Loucy (cell line): ENCODE measurements at regions not wholly inside any gene's neighbourhood (a gene's known extent, or its start where the extent isn't known, plus 50 kb on each side); places are given as distances from the start of the nearest gene placed in this dataset.

Experiments used
- H2AFZ ChIP-seq: fragments of 200-600 bp; sonication (generic); 2 replicates; pipeline ENCODE4 v1.6.0; 2016; ENCODE audit warnings: antibody characterized with exemption, mild to moderate bottlenecking, low read length, moderate library complexity
- H3F3A ChIP-seq: fragments of 200-600 bp; 2 replicates; pipeline ENCODE4 v1.6.0; 2016; ENCODE audit warnings: antibody characterized with exemption, low read depth, mild to moderate bottlenecking
- H3K27me3 ChIP-seq: fragments of 200-600 bp; sonication (generic); 2 replicates; pipeline ENCODE4 v1.6.1; 2014; ENCODE audit warnings: low read length, mild to moderate bottlenecking; ENCODE audit not compliant: insufficient read depth, poor library complexity, severe bottlenecking
- H3K36me3 ChIP-seq: fragments of 200-600 bp; sonication (generic); 2 replicates; pipeline ENCODE4 v1.6.1; 2016; ENCODE audit warnings: low read length; ENCODE audit not compliant: insufficient read depth
- H3K4me1 ChIP-seq: fragments of 200-600 bp; sonication (generic); 2 replicates; pipeline ENCODE4 v1.5.1; 2014; ENCODE audit warnings: low read length, mild to moderate bottlenecking; ENCODE audit not compliant: insufficient read depth, poor library complexity, severe bottlenecking
- H3K4me2 ChIP-seq: fragments of 200-600 bp; sonication (generic); 2 replicates; pipeline ENCODE4 v1.6.0; 2014; ENCODE audit warnings: antibody characterized with exemption, low read length, low read depth, mild to moderate bottlenecking; ENCODE audit not compliant: poor library complexity, severe bottlenecking
- H3K4me3 ChIP-seq: fragments of 200-600 bp; sonication (generic); 2 replicates; pipeline ENCODE4 v1.5.1; 2014; ENCODE audit warnings: low read length, mild to moderate bottlenecking, mixed read lengths; ENCODE audit not compliant: poor library complexity, severe bottlenecking
- H3K79me2 ChIP-seq: fragments of 200-600 bp; sonication (generic); 2 replicates; pipeline ENCODE4 v1.6.1; 2014; ENCODE audit warnings: low read length; ENCODE audit not compliant: insufficient read depth
- H3K9ac ChIP-seq: fragments of 200-600 bp; sonication (generic); 2 replicates; pipeline ENCODE4 v1.6.0; 2014; ENCODE audit warnings: mild to moderate bottlenecking, low read depth, low read length, moderate library complexity; ENCODE audit not compliant: poor library complexity, severe bottlenecking
- H3K9me2 ChIP-seq: fragments of 200-600 bp; sonication (generic); replicated peaks from 2 replicates; pipeline ENCODE4 v1.6.1; 2016; ENCODE audit warnings: low read depth, low read length, mixed read lengths
- H3K9me3 ChIP-seq: fragments of 200-600 bp; sonication (generic); 2 replicates; pipeline ENCODE4 v1.6.1; 2014; ENCODE audit warnings: mild to moderate bottlenecking, antibody characterized with exemption, low read length, low read depth; ENCODE audit not compliant: insufficient read depth
- H4K20me1 ChIP-seq: fragments of 200-600 bp; sonication (generic); 2 replicates; pipeline ENCODE4 v1.6.0; 2014; ENCODE audit warnings: antibody characterized with exemption, low read length, mild to moderate bottlenecking; ENCODE audit not compliant: insufficient read depth, poor library complexity, severe bottlenecking
- EZH2phosphoT487 ChIP-seq: fragments of 200-600 bp; IDR thresholded peaks from 2 replicates; pipeline ENCODE4 v1.6.1; 2018; ENCODE audit warnings: antibody characterized with exemption, mild to moderate bottlenecking, moderate library complexity, borderline replicate concordance
- TF ChIP-seq, protein P1 (sequence below): fragments of 200-600 bp; sonication (generic); conservative IDR thresholded peaks from 2 replicates; pipeline ENCODE4 v1.5.1; 2014; ENCODE audit warnings: mild to moderate bottlenecking, antibody characterized with exemption, low read length

DNA sequence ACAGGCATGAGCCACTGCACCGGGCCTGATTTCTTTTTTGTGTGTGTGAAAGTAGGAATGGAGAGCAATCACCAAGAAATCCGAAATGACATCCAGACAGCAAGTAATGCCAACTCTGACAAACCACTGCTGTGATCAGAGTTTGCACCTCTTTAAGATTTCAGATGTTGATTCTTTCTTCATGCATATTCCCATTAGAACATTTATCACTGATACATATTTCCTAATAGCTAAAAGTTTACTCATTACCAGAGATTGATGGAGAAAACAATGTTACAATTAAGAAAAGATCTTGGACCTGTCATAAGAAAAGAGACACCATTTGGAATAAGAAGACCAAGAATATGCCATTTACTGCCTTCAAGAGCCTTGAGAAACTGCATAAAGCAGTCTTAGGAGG lies 217.0 kb upstream of the MGAT4C start:
- no peaks in the 10 kb centered on the region for H4K20me1 ChIP-seq
- TF ChIP-seq EZH2phosphoT487: no peak
- TF ChIP-seq, protein P1, sequence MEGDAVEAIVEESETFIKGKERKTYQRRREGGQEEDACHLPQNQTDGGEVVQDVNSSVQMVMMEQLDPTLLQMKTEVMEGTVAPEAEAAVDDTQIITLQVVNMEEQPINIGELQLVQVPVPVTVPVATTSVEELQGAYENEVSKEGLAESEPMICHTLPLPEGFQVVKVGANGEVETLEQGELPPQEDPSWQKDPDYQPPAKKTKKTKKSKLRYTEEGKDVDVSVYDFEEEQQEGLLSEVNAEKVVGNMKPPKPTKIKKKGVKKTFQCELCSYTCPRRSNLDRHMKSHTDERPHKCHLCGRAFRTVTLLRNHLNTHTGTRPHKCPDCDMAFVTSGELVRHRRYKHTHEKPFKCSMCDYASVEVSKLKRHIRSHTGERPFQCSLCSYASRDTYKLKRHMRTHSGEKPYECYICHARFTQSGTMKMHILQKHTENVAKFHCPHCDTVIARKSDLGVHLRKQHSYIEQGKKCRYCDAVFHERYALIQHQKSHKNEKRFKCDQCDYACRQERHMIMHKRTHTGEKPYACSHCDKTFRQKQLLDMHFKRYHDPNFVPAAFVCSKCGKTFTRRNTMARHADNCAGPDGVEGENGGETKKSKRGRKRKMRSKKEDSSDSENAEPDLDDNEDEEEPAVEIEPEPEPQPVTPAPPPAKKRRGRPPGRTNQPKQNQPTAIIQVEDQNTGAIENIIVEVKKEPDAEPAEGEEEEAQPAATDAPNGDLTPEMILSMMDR: no peak
- no peaks in the 10 kb centered on the region for H3K79me2 ChIP-seq
- no peak overlapping the region for H3K4me3 ChIP-seq
- H3K4me1 ChIP-seq: no peaks in the 10 kb centered on the region
- H2AFZ ChIP-seq: no peak overlapping the region
- no peaks in the 10 kb centered on the region for H3K36me3 ChIP-seq
- no peak overlapping the region for H3K4me2 ChIP-seq
- H3K9ac ChIP-seq: no peak overlapping the region
- no peaks in the 10 kb centered on the region for H3F3A ChIP-seq
- H3K27me3 ChIP-seq: no peaks in the 10 kb centered on the region
- H3K9me3 ChIP-seq: no peaks in the 10 kb centered on the region
- no peaks in the 10 kb centered on the region for H3K9me2 ChIP-seq

DNA sequence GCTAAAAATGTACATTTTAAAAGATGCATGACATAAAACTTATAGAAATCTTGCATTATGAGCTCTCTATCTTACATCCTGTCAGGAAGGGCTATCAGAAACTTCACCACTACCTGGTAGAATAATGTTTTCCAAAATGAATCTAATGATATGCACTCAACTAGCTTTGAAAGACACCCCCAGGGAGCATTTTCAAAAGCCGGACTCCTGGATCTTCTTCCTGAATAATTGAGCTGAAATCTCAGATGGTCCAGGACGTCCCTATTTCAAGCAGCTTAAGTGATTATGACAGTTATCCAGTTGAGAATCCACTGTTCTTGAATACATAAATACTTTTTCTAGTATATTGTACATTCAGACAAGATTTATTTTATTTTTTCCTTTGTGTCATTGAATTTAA lies 200.6 kb upstream of the MGAT4C start:
- H3K9ac ChIP-seq: no peak overlapping the region
- no peaks in the 10 kb centered on the region for H3K79me2 ChIP-seq
- no peaks in the 10 kb centered on the region for H3K9me3 ChIP-seq
- H3K27me3 ChIP-seq: no peaks in the 10 kb centered on the region
- no peaks in the 10 kb centered on the region for H3K4me1 ChIP-seq
- no peaks in the 10 kb centered on the region for H3K36me3 ChIP-seq
- no peak overlapping the region for H2AFZ ChIP-seq
- H3K4me2 ChIP-seq: no peak overlapping the region
- no peaks in the 10 kb centered on the region for H3K9me2 ChIP-seq
- H3K4me3 ChIP-seq: no peak overlapping the region
- TF ChIP-seq, protein P1: no peak
- no peak for TF ChIP-seq EZH2phosphoT487
- no peaks in the 10 kb centered on the region for H4K20me1 ChIP-seq
- no peaks in the 10 kb centered on the region for H3F3A ChIP-seq

DNA sequence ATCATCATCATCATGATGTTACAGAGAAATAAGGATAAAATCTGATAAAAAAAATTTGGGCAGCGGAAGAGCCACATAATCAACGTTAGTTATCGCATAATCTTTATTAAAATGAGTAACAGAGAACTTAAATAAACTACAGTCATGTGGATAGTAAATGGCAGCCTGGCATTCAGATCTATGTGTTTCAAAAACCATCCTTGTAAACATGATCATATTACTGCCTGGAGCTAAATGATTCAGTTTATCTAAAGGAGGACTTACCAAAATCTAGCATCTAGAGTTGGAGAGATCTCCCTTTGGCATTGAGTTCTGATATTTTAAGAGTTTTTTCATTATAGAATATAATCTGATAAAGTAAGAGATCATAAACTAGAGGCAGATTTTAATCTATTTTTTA lies 200.1 kb upstream of the MGAT4C start:
- Histone ChIP-seq H3K9me3 (no peaks in the 10 kb centered on the region), H3K36me3 (no peaks in the 10 kb centered on the region), H2AFZ (no peak overlapping the region), H3K9ac (no peak overlapping the region), H3F3A (no peaks in the 10 kb centered on the region), H3K4me3 (no peak overlapping the region), H3K4me1 (no peaks in the 10 kb centered on the region), H4K20me1 (no peaks in the 10 kb centered on the region), H3K27me3 (no peaks in the 10 kb centered on the region), H3K4me2 (no peak overlapping the region), H3K79me2 (no peaks in the 10 kb centered on the region), H3K9me2 (no peaks in the 10 kb centered on the region)
- TF ChIP-seq, protein P1: no peak
- no peak for TF ChIP-seq EZH2phosphoT487
